ENCODE measurements at regions not wholly inside any gene's neighbourhood (a gene's known extent, or its start where the extent isn't known, plus 50 kb on each side); places are given as distances from the start of the nearest gene placed in this dataset.

GRCh38 chr14:48826058-48826457 lies 760.1 kb downstream of the RPS29 start:
- TF ChIP-seq GATA2 (CRISPR knock-in tag; IDR thresholded peaks at IDR 0.05) (no peak), EZH2phosphoT487 (IDR thresholded peaks at IDR 0.05; ENCODE audit: borderline replicate concordance, low read depth) (no peak), POLR2AphosphoS5 (IDR thresholded peaks at IDR 0.05; ENCODE audit: low read depth, low read length) (no peak)

Measured in SK-N-SH (cell line).